ENCODE measurements at regions not wholly inside any gene's neighbourhood (a gene's known extent, or its start where the extent isn't known, plus 50 kb on each side); places are given as distances from the start of the nearest gene placed in this dataset.

- DNase-seq (ENCODE audit: low read depth in 1 of 2, low spot score in 1 of 2): no peak
Measured at GRCh38 chr6:14798996-14799588, 446.8 kb upstream of the JARID2 start.

- DNase-seq (ENCODE audit: low read depth in 1 of 2, low spot score in 1 of 2): no peak
Measured at GRCh38 chr6:14799928-14800327, 445.9 kb upstream of the JARID2 start.

DNA sequence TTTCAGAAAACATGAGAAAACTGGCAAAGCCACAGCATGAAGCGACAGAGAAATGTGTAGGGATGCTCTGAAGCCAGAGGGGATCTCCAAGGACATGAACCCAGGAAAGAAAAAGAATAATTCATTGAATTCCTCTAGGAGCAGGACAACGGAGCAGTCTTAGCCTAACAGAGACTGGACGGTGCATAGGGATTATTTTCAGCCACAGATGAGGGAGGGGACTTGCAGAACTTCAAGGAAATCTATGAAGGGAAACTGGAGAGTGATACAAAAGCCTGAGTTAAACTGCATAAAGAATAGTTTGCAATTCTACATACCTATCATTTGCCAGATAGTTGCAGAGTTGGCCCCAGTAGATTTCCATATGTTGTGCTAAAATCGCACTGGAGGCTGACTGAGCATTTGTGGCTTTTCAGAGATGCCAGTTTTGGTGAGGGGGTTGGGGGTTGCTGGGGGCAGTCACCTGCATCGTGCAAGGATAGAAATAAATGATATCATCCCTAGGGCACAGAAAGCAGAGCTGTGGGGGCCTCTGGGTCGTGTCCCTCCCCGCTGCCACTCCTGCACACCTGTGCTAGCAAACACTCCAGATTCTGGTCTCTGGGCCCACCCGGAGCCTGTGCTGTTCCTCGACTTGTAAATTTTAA lies 443.2 kb upstream of the JARID2 start:
- no peak for DNase-seq (ENCODE audit: low read depth in 1 of 2, low spot score in 1 of 2)

DNA sequence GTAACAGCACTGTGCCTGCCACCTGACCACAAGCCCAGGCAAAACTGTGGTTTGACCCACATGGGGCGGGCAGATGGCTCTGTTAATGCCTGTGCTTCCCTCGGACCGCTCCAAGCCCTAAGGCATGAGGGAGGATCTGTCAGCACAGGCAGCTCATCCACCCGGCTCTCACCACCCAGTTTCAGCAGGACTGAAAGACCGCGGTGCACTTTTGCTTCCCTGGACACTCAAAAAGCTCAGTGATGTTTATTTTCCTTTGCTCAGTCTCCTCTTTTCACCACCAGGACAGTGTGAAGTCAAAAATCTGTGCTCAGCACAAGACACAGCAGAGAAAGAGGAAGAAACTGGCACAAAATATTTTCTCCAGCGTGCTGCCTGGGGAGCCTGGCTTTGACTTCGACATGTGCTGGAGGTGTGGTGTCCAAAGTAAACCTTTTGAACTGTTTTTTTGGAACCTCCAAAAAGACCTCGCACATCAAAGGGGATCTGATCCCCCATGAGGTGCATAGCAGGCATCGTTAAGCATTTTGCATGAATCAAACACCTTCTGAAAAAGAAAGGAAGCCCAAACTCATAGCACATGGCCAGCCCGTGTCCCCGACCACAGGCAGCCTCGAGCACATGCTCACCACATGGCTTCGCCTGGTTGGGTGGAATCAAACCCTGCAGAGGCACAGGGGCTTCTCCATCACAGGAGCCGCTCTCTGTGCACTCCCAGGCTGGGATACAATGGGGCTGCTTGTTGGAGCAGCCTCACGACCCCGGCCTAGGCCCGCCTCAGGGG lies 441.7 kb upstream of the JARID2 start:
- no peak for DNase-seq (ENCODE audit: low read depth in 1 of 2, low spot score in 1 of 2)

DNA sequence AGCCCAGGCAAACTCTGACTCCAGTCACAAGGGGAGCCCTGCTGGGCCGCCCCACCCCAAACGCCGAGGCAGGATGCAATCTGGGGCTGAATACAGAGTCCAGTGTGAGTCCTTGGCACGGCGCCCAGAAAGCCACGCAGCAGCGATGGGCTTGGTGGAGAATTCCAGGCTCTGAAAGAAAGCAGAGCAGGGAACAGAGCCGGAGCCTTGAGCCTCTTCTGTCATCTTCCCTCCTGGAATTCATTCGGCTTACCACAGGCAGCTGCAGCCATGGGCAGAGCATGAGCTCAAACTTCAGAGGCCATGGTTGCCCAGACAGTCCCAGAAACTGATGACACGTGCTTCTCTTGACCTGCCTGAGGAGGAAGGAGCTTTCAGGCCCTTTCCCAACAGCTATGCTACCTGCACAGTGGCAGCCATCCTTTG lies 441.1 kb upstream of the JARID2 start:
- no peak for DNase-seq (ENCODE audit: low read depth in 1 of 2, low spot score in 1 of 2)

GRCh38 chr6:14806101-14806500 lies 439.8 kb upstream of the JARID2 start:
- no peak for DNase-seq (ENCODE audit: low read depth in 1 of 2, low spot score in 1 of 2)

GRCh38 chr6:14807130-14807529 lies 438.7 kb upstream of the JARID2 start:
- no peak for DNase-seq (ENCODE audit: low read depth in 1 of 2, low spot score in 1 of 2)

DNA sequence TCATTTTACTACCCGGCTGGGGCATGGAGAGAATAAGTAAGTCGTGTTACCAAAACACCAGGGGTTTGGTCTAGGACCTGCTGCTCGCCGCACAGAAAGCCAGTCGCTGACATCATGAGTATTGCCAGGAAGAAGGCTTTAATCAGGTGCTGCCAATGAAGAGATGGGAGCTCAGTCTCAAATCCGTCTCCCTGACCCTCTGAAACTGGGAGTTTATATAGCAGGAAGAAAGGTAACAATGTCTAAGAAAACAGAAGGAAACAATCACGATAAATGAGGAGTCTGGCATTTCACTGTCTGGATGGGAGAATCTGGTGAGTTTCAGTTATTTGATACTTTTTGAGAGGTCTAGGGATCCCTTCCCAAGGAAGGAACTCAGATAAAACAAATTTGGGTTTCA lies 437.9 kb upstream of the JARID2 start:
- no peak for DNase-seq (ENCODE audit: low read depth in 1 of 2, low spot score in 1 of 2)

- no peak for DNase-seq (ENCODE audit: low read depth in 1 of 2, low spot score in 1 of 2)
Measured at GRCh38 chr6:14810021-14810420, 435.8 kb upstream of the JARID2 start.

GRCh38 chr6:14811775-14812428 lies 434.0 kb upstream of the JARID2 start:
- no peak for DNase-seq (ENCODE audit: low read depth in 1 of 2, low spot score in 1 of 2)

- no peak for DNase-seq (ENCODE audit: low read depth in 1 of 2, low spot score in 1 of 2)
Measured at GRCh38 chr6:14814016-14814415, 431.9 kb upstream of the JARID2 start.

GRCh38 chr6:14816116-14816859 lies 429.6 kb upstream of the JARID2 start:
- DNase-seq (ENCODE audit: low read depth in 1 of 2, low spot score in 1 of 2): no peak

DNA sequence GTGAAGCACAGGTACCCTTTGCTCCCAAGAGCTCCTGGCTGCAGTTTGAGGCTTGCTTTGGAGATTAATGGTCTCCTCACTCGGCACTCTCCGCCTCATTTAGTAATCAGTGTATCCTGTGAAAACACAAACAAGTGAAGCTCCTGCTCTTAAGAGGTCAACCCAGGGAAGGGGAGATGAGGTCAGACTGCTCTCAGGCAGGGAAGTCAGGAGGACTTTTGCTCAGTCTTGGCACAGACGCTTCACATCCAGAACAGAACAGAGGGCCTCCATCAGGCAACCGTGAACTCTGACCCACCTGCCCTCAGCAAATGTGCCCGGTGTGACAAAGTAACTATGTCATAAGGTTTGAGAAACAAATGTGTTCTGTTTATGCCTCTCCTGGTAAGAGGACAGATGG lies 428.8 kb upstream of the JARID2 start:
- no peak for DNase-seq (ENCODE audit: low read depth in 1 of 2, low spot score in 1 of 2)

- no peak for DNase-seq (ENCODE audit: low read depth in 1 of 2, low spot score in 1 of 2)
Measured at GRCh38 chr6:14818422-14818884, 427.4 kb upstream of the JARID2 start.

GRCh38 chr6:14819001-14819400 lies 426.9 kb upstream of the JARID2 start:
- DNase-seq (ENCODE audit: low read depth in 1 of 2, low spot score in 1 of 2): no peak

DNA sequence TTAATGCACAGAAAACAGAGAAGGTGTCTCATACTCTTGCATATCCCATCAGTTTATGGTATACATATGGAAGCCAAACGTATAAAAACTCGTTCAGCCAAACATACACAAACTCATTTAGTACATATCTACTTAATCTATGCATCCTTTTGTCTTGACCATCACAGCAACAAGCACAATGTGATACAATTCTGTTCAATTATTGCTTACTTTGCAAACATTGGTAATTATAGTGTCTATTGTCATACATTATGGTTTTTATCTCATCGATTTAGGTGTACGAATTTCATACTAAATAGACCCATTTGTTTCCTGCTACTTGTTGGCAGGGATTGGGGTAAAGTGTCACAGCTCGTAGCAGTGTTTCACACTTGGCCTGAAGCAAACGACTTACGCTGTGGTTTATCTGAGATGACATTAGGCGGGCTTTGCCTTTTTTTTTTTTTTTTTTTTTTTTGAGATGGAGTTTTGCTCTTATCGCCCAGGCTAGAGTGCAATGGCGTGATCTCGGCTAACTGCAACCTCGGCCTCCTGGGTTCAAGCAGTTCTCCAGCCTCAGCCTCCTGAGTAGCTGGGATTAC lies 425.9 kb upstream of the JARID2 start:
- no peak for DNase-seq (ENCODE audit: low read depth in 1 of 2, low spot score in 1 of 2)

GRCh38 chr6:14822012-14822553 lies 423.8 kb upstream of the JARID2 start:
- no peak for DNase-seq (ENCODE audit: low read depth in 1 of 2, low spot score in 1 of 2)

DNA sequence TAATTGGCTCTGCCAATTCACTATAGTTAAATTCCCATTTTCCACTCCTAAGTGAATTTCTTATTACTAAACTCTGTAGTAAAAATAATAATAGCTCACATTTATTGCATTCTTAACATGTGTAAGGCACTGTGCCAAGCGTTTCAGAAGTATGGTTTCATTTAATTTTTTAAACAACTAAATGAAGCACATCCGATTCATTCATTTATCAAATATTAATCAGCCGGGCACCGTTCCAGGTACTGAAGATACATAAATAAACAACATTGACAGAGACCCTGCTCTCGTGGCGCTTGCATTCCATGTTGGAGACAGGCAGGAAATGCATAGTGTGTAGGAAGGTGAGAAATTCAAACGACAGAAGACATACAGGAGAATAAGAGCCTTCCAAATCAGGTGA lies 423.2 kb upstream of the JARID2 start:
- no peak for DNase-seq (ENCODE audit: low read depth in 1 of 2, low spot score in 1 of 2)

- DNase-seq (ENCODE audit: low read depth in 1 of 2, low spot score in 1 of 2): no peak
Measured at GRCh38 chr6:14824060-14824459, 421.8 kb upstream of the JARID2 start.

GRCh38 chr6:14824484-14825275 lies 421.2 kb upstream of the JARID2 start:
- DNase-seq (ENCODE audit: low read depth in 1 of 2, low spot score in 1 of 2): no peak

Measured in stimulated activated CD4-positive, alpha-beta T cell treated with anti-CD3 and anti-CD28 coated beads, Interleukin-15, amount 100 ng/mL, for 1 hour (primary cell).